GM18498 (cell line): ENCODE measurements at regions not wholly inside any gene's neighbourhood (a gene's known extent, or its start where the extent isn't known, plus 50 kb on each side); places are given as distances from the start of the nearest gene placed in this dataset.
"Not testable (repeated sequence)": the region's sequence is repeated elsewhere in the genome, so short reads cannot be mapped to it uniquely, and the experiment has no call there.

ENCODE experiments used
- ATAC-seq: cut with Tn5 transposase; IDR thresholded peaks from one replicate; pipeline ENCODE4 v1.9.1; 2021; ENCODE audit warnings: mild to moderate bottlenecking, moderate library complexity; ENCODE audit not compliant: unreplicated experiment

DNA sequence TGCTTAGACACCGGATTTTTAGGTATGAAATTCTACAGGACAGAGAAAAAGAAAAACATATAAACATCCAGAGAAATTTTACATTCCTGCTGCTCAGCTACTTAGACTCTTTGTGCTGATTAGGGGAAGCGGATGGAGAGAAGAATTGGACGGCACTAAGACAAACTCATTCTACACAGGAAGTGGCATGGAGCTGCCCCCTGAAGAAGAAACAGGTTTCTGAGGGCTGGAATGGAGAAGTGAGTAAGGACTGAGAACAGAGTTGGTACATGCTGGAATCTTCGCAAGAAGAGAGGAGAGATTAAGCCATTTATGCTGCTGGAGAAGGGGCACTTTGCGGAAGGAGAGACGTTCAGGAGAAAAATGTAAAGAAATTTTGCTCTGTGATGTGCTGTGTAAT, 253.0 kb upstream of the ERBB4 start:
- no peak for ATAC-seq

DNA sequence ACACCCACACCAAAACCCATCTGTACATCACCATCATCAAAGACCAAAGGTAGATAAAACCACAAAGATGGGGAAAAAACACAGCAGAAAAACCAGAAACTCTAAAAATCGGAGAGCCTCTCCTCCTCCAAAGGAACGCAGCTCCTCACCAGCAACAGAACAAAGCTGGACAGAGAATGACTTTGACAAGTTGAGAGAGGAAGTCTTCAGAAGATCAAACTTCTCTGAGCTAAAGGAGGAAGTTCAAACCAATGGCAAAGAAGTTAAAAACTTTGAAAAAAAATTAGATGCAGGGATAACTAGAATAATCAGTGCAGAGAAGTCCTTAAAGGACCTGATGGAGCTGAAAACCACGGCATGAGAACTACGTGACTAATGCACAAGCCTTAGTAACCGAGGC, 247.5 kb upstream of the ERBB4 start:
- ATAC-seq: not testable (repeated sequence)

DNA sequence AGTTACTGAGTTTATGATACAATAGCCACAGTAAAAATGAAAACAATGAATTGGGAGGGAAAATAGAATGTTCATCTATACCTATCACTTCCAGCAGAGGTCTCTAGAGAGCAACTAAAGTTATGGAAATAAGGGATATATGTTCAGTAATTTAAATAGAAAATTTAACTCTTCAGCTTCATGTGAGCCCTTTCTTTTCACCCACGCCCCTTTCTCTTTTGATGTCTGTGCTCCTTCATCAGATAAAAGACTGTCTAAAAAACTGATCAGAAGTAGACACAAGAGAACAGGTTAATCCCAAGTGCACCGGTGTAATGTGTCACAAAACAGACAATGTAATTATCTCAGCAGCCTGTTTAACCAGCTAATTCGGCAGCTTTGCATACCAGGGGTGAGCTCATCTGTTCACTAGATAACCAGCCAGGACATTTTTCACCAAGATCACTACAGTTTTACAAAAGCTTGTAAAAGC, 238.5 kb upstream of the ERBB4 start:
- peak; percentile 74 for ATAC-seq

- ATAC-seq: no peak
Observed at GRCh38 chr2:212773808-212774339, 235.3 kb upstream of the ERBB4 start.

- no peak for ATAC-seq
Observed at GRCh38 chr2:212770240-212770639, 231.6 kb upstream of the ERBB4 start.

GRCh38 chr2:212766921-212767320, 228.3 kb upstream of the ERBB4 start:
- no peak for ATAC-seq

GRCh38 chr2:212752730-212753351, 214.2 kb upstream of the ERBB4 start:
- no peak for ATAC-seq

DNA sequence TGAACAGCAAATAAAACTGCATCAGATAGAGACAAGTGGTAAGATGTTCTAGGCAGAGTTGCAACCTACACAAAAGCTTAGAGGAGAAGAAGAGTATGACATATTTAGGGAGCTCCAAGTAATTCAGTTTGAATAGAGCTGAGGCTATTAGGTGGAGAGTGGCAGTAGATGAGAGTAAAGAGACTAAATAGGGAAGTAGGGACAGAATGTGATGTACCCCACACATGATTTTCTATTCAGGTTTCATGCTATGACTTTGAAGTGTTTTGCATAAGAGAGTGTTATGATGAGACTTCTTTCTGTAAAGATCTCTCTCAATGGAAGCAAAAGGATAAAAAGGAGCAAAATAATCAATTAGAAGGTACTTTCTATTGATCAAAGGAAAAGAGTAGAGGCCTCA, 206.8 kb upstream of the ERBB4 start:
- ATAC-seq: peak; percentile 91

DNA sequence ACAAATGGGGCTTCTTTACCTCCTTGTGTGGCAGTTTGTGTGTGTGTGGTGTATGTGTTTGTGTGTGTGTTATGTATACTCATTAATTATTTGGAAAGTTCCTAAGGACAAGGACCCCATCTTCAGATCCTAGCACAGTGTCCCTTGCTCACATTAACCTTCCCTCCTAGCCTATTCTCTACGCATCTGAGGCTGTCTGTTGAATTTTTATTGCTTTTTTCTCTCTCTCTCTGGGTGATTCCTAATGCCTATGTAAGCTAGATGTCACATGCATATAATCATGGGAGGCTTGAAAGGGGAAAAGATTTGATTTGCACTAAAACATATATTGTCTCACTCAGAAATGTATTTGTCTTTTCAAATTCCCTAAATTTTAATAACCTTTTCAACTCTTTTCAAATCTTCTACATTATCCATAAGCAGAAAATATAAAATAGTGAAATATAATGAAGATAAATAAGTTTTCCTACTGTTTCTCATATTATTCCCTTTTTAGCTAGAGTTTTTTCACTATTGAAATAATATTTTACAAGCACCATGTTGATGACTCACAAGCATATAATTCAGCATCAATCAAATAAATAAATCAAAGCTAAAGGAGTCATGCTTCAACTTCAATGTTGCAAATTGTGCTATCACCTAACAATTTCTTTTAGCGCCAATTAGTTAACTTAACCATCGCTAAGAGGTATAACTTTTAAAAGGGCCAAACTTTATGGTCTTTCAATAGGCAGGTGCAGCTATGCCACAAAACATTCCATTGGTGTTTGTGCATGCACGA, 199.0 kb upstream of the ERBB4 start:
- no peak for ATAC-seq

GRCh38 chr2:212736385-212736726, 197.8 kb upstream of the ERBB4 start:
- no peak for ATAC-seq

DNA sequence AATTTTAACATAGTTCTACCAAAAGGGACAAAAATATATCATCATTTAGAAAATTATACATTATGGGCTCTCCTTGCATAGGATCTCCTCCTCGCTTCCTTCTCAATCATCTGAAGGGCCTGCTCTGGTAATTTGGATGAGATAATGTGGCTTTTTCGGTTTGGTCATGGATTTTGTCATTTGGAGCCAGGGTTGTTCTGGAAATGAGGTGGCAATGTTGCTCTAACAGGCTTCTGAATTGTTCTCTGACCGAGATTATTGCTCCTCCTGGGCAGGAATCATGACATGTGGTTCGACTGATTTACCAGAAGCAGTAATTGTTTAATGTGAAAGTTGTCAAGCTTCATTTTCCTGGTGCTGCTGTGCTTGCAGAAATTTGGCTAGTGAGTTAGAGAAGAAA, 194.7 kb upstream of the ERBB4 start:
- ATAC-seq: peak; percentile 33

- ATAC-seq: no peak
Observed at GRCh38 chr2:212732860-212733259, 194.3 kb upstream of the ERBB4 start.

GRCh38 chr2:212730994-212731393, 192.4 kb upstream of the ERBB4 start:
- ATAC-seq: peak; percentile 74

DNA sequence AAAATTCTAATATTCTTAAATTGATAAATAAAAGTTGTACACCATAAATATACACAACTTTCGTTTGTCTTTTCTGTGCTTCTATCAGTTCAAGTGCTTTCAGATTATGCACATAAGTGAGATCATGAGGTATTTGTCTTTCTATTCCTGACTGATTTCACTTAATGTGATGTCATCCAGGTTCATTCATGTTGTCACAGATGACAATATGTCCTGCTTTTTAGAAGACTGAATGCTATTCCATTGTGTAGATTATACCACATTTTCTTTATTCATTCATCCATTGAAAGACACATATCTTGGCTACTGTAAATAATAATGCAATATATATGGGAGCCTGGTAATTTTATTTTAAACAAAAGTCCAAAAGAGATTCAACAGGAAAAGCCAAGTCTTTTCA, 190.1 kb upstream of the ERBB4 start:
- ATAC-seq: no peak

- peak; percentile 65 for ATAC-seq
Observed at GRCh38 chr2:212727751-212728150, 189.1 kb upstream of the ERBB4 start.

GRCh38 chr2:212726403-212726802, 187.8 kb upstream of the ERBB4 start:
- ATAC-seq: no peak

DNA sequence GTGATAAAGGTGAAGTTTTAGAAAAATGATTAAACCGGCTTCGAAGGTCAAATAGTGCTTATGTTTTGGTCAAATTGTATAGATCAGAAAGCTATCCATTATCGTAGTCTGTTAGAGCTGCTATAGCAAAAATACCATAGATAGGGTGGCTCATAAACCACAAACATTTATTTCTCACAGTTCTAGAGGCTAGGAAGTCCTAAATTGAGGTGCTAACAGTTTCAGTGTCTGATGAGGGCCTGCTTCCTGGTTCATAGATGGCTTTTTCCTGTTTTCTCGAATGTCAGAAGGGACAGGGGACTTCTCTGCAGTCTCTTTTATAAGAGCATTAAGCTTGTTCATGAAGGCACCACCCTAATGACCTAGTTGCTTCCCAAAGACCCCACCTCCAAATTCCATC, 186.6 kb upstream of the ERBB4 start:
- no peak for ATAC-seq

- ATAC-seq: no peak
Observed at GRCh38 chr2:212723226-212723625, 184.6 kb upstream of the ERBB4 start.

- no peak for ATAC-seq
Observed at GRCh38 chr2:212722046-212722445, 183.4 kb upstream of the ERBB4 start.

DNA sequence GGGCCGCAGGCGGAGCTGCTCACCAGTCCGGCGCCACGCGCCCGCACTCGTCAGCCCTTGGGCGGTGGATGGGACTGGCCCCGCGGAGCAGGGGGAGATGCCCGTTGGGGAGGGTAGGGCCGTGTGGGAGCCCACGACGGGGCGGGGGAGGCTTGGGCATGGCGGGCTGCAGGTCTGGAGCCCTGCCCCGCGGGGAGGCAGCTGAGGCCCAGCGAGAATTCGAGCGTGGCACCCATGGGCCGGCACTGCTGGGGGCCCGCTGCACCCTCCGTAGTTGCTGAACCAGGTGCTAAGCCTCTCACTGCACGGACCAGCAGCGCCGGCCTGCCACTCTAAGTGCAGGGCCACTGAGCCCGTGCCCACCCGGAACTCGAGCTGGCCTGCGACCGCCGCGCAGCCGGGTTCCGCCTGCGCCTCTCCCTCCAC, 182.4 kb upstream of the ERBB4 start:
- no peak for ATAC-seq

DNA sequence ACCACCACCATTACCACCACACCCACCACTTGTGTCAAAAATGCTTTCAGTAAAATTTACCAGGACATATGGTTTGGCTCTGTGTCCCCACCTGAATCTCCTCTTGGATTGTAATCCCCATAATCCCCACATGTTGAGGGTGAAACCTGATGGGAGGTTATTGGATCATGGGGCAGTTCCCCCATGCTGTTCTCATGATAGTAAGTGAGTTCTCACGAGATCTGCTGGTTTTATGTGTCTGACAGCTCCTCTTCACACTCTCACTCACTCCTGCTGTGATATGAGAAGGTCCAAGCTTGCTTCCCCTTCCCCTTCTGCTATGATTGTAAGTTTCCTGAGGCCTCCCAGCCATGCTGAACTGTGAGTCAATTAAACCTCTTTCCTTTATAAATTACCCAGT, 176.8 kb upstream of the ERBB4 start:
- ATAC-seq: not testable (repeated sequence)

DNA sequence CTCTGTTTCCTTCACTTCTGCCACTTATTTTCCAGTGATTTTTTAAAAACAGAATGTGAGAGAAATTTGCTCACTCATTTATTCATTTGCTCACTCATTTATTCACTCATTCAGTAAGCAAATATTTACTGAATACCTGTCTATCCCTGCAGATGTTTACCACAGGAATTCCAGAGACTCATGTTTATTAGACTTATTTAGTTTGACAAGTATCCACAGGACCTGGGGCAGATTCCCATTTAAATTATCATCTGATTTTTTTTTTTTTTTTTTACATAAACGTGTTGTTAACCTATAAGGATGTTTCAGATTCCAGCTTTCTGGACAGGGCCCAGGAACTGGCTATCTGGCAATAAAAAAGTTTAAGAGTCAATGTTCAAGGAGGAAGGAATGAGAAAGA, 175.1 kb upstream of the ERBB4 start:
- no peak for ATAC-seq
